ENCODE measurements at regions not wholly inside any gene's neighbourhood (a gene's known extent, or its start where the extent isn't known, plus 50 kb on each side); places are given as distances from the start of the nearest gene placed in this dataset.

DNA sequence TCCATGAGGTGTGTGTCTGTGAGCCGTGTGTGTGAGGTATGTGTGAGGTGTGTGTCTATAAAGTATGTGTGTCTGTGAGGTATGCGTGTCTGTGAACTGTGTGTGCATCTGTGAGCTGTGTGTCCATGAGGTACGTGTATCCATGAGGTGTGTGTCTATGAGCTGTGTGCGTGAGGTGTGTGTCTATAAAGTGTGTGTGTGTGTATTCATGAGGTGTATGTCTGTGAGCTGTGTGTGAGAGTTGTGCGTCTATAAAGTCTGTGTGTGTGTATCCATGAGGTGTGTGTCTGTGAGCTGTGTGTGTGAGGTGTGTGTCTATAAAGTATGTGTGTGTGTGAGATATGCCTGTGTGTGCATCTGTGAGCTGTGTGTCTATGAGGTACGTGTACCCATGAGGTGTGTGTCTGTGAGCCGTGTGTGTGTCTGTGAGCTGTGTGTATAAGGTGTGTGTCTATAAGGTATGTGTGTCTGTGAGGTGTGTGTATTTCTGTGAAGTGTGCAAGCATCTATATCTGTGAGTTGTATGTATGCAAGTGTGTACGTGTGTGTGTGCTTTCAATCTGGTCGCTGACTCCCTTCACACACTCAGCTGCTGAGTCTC, 91.9 kb upstream of the FOXP4 start:
- no peak for TF ChIP-seq ZNF274 (IDR thresholded peaks at IDR 0.05; ENCODE audit: low read depth, low read length)
- TF ChIP-seq YY1 (IDR thresholded peaks at IDR 0.05; ENCODE audit: insufficient read depth, insufficient read length) = no peak
- TF ChIP-seq SUZ12 (IDR thresholded peaks at IDR 0.05; ENCODE audit: extremely low read depth, insufficient read depth, insufficient read length) = no peak

All from NT2/D1 (cell line).